A673 (cell line): ENCODE measurements at regions not wholly inside any gene's neighbourhood (a gene's known extent, or its start where the extent isn't known, plus 50 kb on each side); places are given as distances from the start of the nearest gene placed in this dataset.

ENCODE experiments used
- BruUV-seq: library from RNA; stranded (reverse); fragments of 400-500 nt; replicated peaks from 2 replicates; lab custom pipeline; 2021; lab: Mats Ljungman, UMichigan
- CTCF ChIA-PET: fragments of 300-600 bp; sonication (Branson Sonifier 250); formaldehyde crosslinking; loops from one replicate; lab custom pipeline; 2022; ENCODE audit warnings: antibody characterized with exemption; lab: Charles Lee
- POLR2A ChIA-PET: fragments of 300-600 bp; sonication (Branson Sonifier 250); formaldehyde crosslinking; loops from one replicate; lab custom pipeline; 2022; ENCODE audit warnings: antibody characterized with exemption; ENCODE audit not compliant: low non-redundant PET; lab: Charles Lee
- DNase-seq: peaks from one replicate; pipeline ENCODE4 v3.0.0-alpha.2; 2015; ENCODE audit warnings: low spot score
- H3K27ac ChIP-seq: fragments of 200-600 bp; sonication (generic); 2 replicates; pipeline ENCODE4 v1.5.1; 2016; ENCODE audit warnings: mixed run types, low read depth, mild to moderate bottlenecking, mixed read lengths, antibody characterized with exemption, low read length; ENCODE audit not compliant: poor library complexity, severe bottlenecking
- H3K27me3 ChIP-seq: fragments of 200-600 bp; sonication (generic); replicated peaks from 2 replicates; pipeline ENCODE4 v1.6.1; 2017; ENCODE audit warnings: mixed run types, low read depth, mild to moderate bottlenecking, mixed read lengths, antibody characterized with exemption, low read length; ENCODE audit not compliant: insufficient read depth, poor library complexity
- H3K36me3 ChIP-seq: fragments of 200-600 bp; sonication (generic); 2 replicates; pipeline ENCODE4 v1.6.1; 2016; ENCODE audit warnings: mixed run types, mild to moderate bottlenecking, mixed read lengths, antibody characterized with exemption, low read length; ENCODE audit not compliant: insufficient read depth, poor library complexity, severe bottlenecking
- H3K4me1 ChIP-seq: fragments of 200-600 bp; sonication (generic); 2 replicates; pipeline ENCODE4 v1.6.1; 2017; ENCODE audit warnings: mixed run types, mild to moderate bottlenecking, mixed read lengths, antibody characterized with exemption, low read length; ENCODE audit not compliant: insufficient read depth, poor library complexity, severe bottlenecking
- H3K4me3 ChIP-seq: fragments of 200-600 bp; sonication (generic); 2 replicates; pipeline ENCODE4 v1.5.1; 2016; ENCODE audit warnings: low read depth, mixed run types, mild to moderate bottlenecking, mixed read lengths, low read length; ENCODE audit not compliant: poor library complexity, severe bottlenecking
- H3K9me3 ChIP-seq: fragments of 200-600 bp; sonication (generic); 2 replicates; pipeline ENCODE4 v1.6.1; 2016; ENCODE audit warnings: mixed run types, low read depth, mild to moderate bottlenecking, mixed read lengths, antibody characterized with exemption, low read length; ENCODE audit not compliant: poor library complexity, severe bottlenecking
- CTCF ChIP-seq: fragments of 300-800, 200-600 bp; sonication (generic); conservative IDR thresholded peaks from 2 replicates; pipeline ENCODE4 v1.5.1; 2017; ENCODE audit warnings: low read depth, mild to moderate bottlenecking, antibody characterized with exemption, low read length, moderate library complexity, mixed read lengths
- EZH2 ChIP-seq: fragments of 200-600 bp; sonication (generic); IDR thresholded peaks from 2 replicates; pipeline ENCODE4 v1.6.1; 2017; ENCODE audit warnings: borderline replicate concordance, low read depth, mild to moderate bottlenecking, mixed read lengths, antibody characterized with exemption, low read length; ENCODE audit not compliant: poor library complexity, severe bottlenecking
- intact Hi-C: fragments of 100-400 bp; cut with micrococcal nuclease; formaldehyde crosslinking; loops from one replicate; pipeline ENCODE4 v1.10.0; 2022; ENCODE audit not compliant: unreplicated experiment

GRCh38 chr6:156029286-156029985, 573.8 kb upstream of the NOX3 start:
- Histone ChIP-seq H3K27ac (peak overlapping the region; percentile 81), H3K36me3 (no peaks in the 10 kb centered on the region), H3K4me1 (peaks cover 20% of the 10 kb centered on the region), H3K9me3 (peaks cover 25% of the 10 kb centered on the region), H3K27me3 (no peaks in the 10 kb centered on the region), H3K4me3 (no peak overlapping the region)
- peak; percentile 37 for DNase-seq
- intact Hi-C loops, result no loop called here
- no TSS peak for BruUV-seq
- CTCF ChIA-PET, result no interaction called here
- POLR2A ChIA-PET, result no interaction called here
- no peak for TF ChIP-seq EZH2
- TF ChIP-seq CTCF, result no peak

DNA sequence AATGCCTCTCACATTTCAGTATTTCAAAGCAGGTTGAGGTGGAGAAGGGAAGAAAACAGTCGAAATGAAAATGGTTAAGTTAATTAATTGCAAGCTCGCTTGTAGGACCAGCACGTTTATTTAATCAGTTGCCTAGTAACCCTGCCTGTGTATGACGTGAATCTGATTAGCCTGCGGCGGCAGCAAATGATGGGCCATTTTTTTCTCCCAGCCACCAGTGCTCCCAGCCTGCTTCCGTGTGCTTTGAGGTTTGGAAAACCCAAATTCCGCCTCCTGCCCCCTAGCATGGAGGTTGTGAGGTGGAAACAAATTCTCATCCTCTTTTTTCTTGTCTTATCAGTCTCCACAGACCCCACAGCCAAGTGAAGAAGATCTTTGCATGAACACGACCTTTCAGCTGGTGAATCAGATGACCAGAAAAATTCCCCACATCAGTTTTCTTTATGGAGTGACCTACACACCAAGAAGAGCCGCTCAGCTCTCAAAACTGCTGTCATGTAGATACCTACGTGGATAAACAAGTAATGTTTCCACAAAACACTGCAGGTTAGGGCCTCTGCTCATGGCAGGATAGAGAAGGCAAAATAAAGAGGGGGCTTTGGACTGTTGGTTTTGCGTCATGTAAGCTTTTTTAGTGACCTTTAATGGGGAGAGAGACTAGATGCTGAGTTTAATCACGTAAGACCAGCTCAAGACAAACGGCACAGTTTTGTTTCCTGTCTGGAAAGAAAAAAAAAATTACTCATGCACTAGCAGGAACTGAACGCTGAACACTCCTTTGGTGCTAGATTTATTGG, 572.9 kb upstream of the NOX3 start:
- Histone ChIP-seq H3K27me3 (no peaks in the 10 kb centered on the region), H3K9me3 (peaks cover 27% of the 10 kb centered on the region), H3K4me3 (no peak overlapping the region), H3K27ac (peak overlapping the region; percentile 81), H3K36me3 (no peaks in the 10 kb centered on the region), H3K4me1 (peaks cover 20% of the 10 kb centered on the region)
- BruUV-seq, result no TSS peak
- intact Hi-C loops, result no loop called here
- peak; percentile 58 for DNase-seq
- TF ChIP-seq CTCF, result no peak
- TF ChIP-seq EZH2, result no peak
- ChIA-PET POLR2A (no interaction called here), CTCF (no interaction called here)

DNA sequence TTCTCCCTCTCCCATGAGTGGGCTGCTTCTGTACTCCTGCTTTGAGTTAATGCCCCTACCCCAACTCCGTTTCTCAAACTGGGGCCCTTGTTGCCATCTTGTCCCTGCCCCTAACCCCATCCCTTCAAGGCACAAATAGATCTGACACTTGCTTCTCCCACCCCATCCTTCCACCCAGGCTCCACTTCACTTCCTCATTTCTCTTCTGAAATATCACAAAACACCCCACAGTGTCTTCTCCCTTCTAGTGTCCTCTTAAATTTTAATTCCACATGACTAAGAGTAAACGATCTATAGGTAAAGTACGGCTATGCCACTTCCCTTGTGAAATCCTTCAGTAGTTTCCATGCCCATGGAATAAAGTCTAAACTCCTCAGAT, 571.6 kb upstream of the NOX3 start:
- intact Hi-C loops, result no loop called here
- TF ChIP-seq EZH2, result no peak
- no peak for TF ChIP-seq CTCF
- peaks cover 20% of the 10 kb centered on the region for H3K4me1 ChIP-seq
- no peaks in the 10 kb centered on the region for H3K27me3 ChIP-seq
- no peak for DNase-seq
- H3K36me3 ChIP-seq, result no peaks in the 10 kb centered on the region
- ChIA-PET POLR2A (no interaction called here), CTCF (no interaction called here)
- H3K27ac ChIP-seq, result no peak overlapping the region
- H3K9me3 ChIP-seq, result peaks cover 24% of the 10 kb centered on the region
- no TSS peak for BruUV-seq
- no peak overlapping the region for H3K4me3 ChIP-seq
